HepG2 (cell line): ENCODE measurements at regions not wholly inside any gene's neighbourhood (a gene's known extent, or its start where the extent isn't known, plus 50 kb on each side); places are given as distances from the start of the nearest gene placed in this dataset.

Source experiments
- ATAC-seq: fragments of 200-7000 bp; cut with Tn5 transposase; 3 replicates; pipeline ENCODE4 v1.9.1; 2020; ENCODE audit warnings: mild to moderate bottlenecking, moderate library complexity
- BruUV-seq: library from RNA; stranded (reverse); fragments of 400-500 nt; replicated peaks from 2 replicates; lab custom pipeline; 2021; lab: Mats Ljungman, UMichigan
- CTCF ChIA-PET: fragments of 300-600 bp; formaldehyde crosslinking; extraction: SDS; loops from one replicate; lab custom pipeline; 2021; ENCODE audit warnings: low total read pairs, inconsistent platforms, low intra/inter-chr PET ratio; lab: Yijun Ruan, JAX
- POLR2A ChIA-PET: fragments of 350-600 bp; sonication (Branson Sonifier 250); formaldehyde crosslinking; loops from one replicate; lab custom pipeline; 2020; ENCODE audit warnings: antibody characterized with exemption, inconsistent platforms; lab: Yijun Ruan, JAX
- DNase-seq: peaks from one replicate; pipeline ENCODE4 v3.0.0-alpha.2; 2015; ENCODE audit warnings: low spot score
- FAIRE-seq: peaks from 3 replicates; lab custom pipeline; 2011; peaks lifted over from hg19 to GRCh38; lab: Jason Lieb, UNC
- H2AFZ ChIP-seq: one replicate; pipeline ENCODE4 v1.6.1; 2011; ENCODE audit warnings: low read length, inconsistent platforms
- H3K27ac ChIP-seq: fragments of 300-600 bp; 3 replicates; pipeline ENCODE4 v1.8.0; 2011; ENCODE audit warnings: mixed run types, mild to moderate bottlenecking, mixed read lengths, low read length, inconsistent platforms; ENCODE audit not compliant: insufficient read depth; ENCODE audit errors: extremely low read length
- H3K27me3 ChIP-seq, 2 experiments: fragments of 200-600 bp in 1 of 2; 2 replicates in 1 of 2; 3 replicates in 1 of 2; pipeline versions ENCODE4 v1.6.0 to v1.8.0; 2011; ENCODE audit warnings: low read length in 2 of 2, mild to moderate bottlenecking in 2 of 2, moderate library complexity in 2 of 2, inconsistent platforms in 1 of 2; ENCODE audit not compliant: insufficient read depth in 2 of 2, control insufficient read depth in 1 of 2
- H3K36me3 ChIP-seq, 2 experiments: fragments of 200-600 bp in 1 of 2; replicated peaks in 1 of 2; 2 replicates in 1 of 2; 3 replicates in 1 of 2; pipeline versions ENCODE4 v1.5.1 to v1.8.0; 2011; ENCODE audit warnings: low read length in 2 of 2, inconsistent platforms in 1 of 2; ENCODE audit not compliant: insufficient read depth in 2 of 2, control insufficient read depth in 1 of 2
- H3K4me1 ChIP-seq: 2 replicates; pipeline ENCODE4 v1.5.1; 2012; ENCODE audit warnings: low read length, inconsistent platforms; ENCODE audit not compliant: insufficient read depth
- H3K4me2 ChIP-seq: 2 replicates; pipeline ENCODE4 v1.6.0; 2011; ENCODE audit warnings: low read depth, low read length, inconsistent platforms
- H3K4me3 ChIP-seq, 3 experiments: fragments of 200-600 bp in 1 of 3; sonication (generic), shearing (Covaris generic) in 1 of 3; replicated peaks in 1 of 3; 2 replicates each; pipeline ENCODE4 v1.5.1; 2011 to 2016; ENCODE audit warnings: low read length in 3 of 3, inconsistent platforms in 2 of 3, low read depth in 2 of 3, mild to moderate bottlenecking in 2 of 3, control low read depth in 1 of 3, mixed read lengths in 1 of 3; ENCODE audit not compliant: insufficient read depth in 1 of 3
- H3K79me2 ChIP-seq: one replicate; pipeline ENCODE4 v1.6.1; 2011; ENCODE audit warnings: low read length, inconsistent platforms; ENCODE audit not compliant: insufficient read depth
- H3K9ac ChIP-seq: 2 replicates; pipeline ENCODE4 v1.6.0; 2011; ENCODE audit warnings: mild to moderate bottlenecking, low read depth, low read length, inconsistent platforms; ENCODE audit not compliant: insufficient read depth
- H3K9me3 ChIP-seq: 2 replicates; pipeline ENCODE4 v1.5.1; 2012; ENCODE audit warnings: mild to moderate bottlenecking, low read length
- H4K20me1 ChIP-seq: 2 replicates; pipeline ENCODE4 v1.6.0; 2011; ENCODE audit warnings: inconsistent platforms, mild to moderate bottlenecking, low read length, moderate library complexity; ENCODE audit not compliant: insufficient read depth
- FOXK2 ChIP-seq: fragments of 450-650 bp; IDR thresholded peaks from 2 replicates; pipeline ENCODE4 v1.6.1; 2016
- IKZF4 ChIP-seq: sonication (generic); formaldehyde crosslinking; IDR thresholded peaks from 2 replicates; pipeline ENCODE4 v1.5.1; 2020; ENCODE audit warnings: borderline replicate concordance, mild to moderate bottlenecking, low read depth, missing genetic modification reagents; ENCODE audit errors: not compliant biosample characterization
- MBNL3 ChIP-seq: fragments of 250-450 bp; sonication (Bioruptor Pico); conservative IDR thresholded peaks from 2 replicates; pipeline ENCODE4 v1.8.0; 2022; ENCODE audit warnings: mild to moderate bottlenecking, inconsistent platforms
- MLXIP ChIP-seq: sonication (generic); formaldehyde crosslinking; IDR thresholded peaks from 2 replicates; pipeline ENCODE4 v1.9.0; 2021; ENCODE audit warnings: missing genetic modification reagents, borderline replicate concordance
- NRL ChIP-seq: sonication (generic); formaldehyde crosslinking; IDR thresholded peaks from 2 replicates; pipeline ENCODE4 v1.5.0; 2020; ENCODE audit warnings: missing genetic modification reagents, mild to moderate bottlenecking, moderate library complexity, borderline replicate concordance
- RXRA ChIP-seq: sonication (generic); formaldehyde crosslinking; IDR thresholded peaks from 2 replicates; pipeline ENCODE4 v1.5.1; 2020; ENCODE audit warnings: missing genetic modification reagents
- ZKSCAN5 ChIP-seq: sonication (generic); formaldehyde crosslinking; IDR thresholded peaks from 2 replicates; pipeline ENCODE4 v1.5.1; 2020; ENCODE audit warnings: mild to moderate bottlenecking, missing genetic modification reagents
- ZNF10 ChIP-seq: sonication (generic); formaldehyde crosslinking; IDR thresholded peaks from 2 replicates; pipeline ENCODE4 v1.4.0; 2020; ENCODE audit warnings: mild to moderate bottlenecking, low read depth, missing genetic modification reagents, borderline replicate concordance
- ZNF138 ChIP-seq: sonication (generic); formaldehyde crosslinking; IDR thresholded peaks from 2 replicates; pipeline ENCODE4 v1.5.0; 2020; ENCODE audit warnings: mild to moderate bottlenecking, low read depth, missing genetic modification reagents
- ZNF33B ChIP-seq: sonication (generic); formaldehyde crosslinking; IDR thresholded peaks from 2 replicates; pipeline ENCODE4 v1.5.1; 2020; ENCODE audit warnings: mild to moderate bottlenecking, missing genetic modification reagents
- ZNF615 ChIP-seq: sonication (generic); formaldehyde crosslinking; IDR thresholded peaks from 2 replicates; pipeline ENCODE4 v1.5.0; 2020; ENCODE audit warnings: mild to moderate bottlenecking, missing genetic modification reagents, borderline replicate concordance
- ZNF776 ChIP-seq: sonication (generic); formaldehyde crosslinking; IDR thresholded peaks from 2 replicates; pipeline ENCODE4 v1.4.0; 2020; ENCODE audit warnings: mild to moderate bottlenecking, missing genetic modification reagents
- WGBS: methylation state at CpG from one replicate; pipeline ENCODE4 v1.1.6; 2017; ENCODE audit warnings: low lambda C conversion rate; 5-methylcytosine and 5-hydroxymethylcytosine counted together
- in situ Hi-C: cut with HindIII; loops from 2 replicates; pipeline ENCODE4 v1.10.0; 2017; ENCODE audit warnings: low pct_unique_long_range_greater_than_20kb; ENCODE audit not compliant: extremely low pct_ligation_motif_present
- intact Hi-C: fragments of 100-400 bp; cut with micrococcal nuclease; formaldehyde crosslinking; loops from one replicate; pipeline ENCODE4 v1.10.0; 2022; ENCODE audit not compliant: unreplicated experiment
- TF ChIP-seq, protein P1 (sequence below): sonication (generic); formaldehyde crosslinking; IDR thresholded peaks from 2 replicates; pipeline ENCODE4 v1.4.0; 2020; ENCODE audit warnings: missing genetic modification reagents; ENCODE audit errors: not compliant biosample characterization
- TF ChIP-seq, protein P2 (sequence below): sonication (generic); formaldehyde crosslinking; IDR thresholded peaks from 2 replicates; pipeline ENCODE4 v1.5.1; 2020; ENCODE audit warnings: missing genetic modification reagents, mild to moderate bottlenecking, borderline replicate concordance

- TF ChIP-seq MLXIP (CRISPR knock-in tag) (no peak), MBNL3 (CRISPR knock-in tag) (no peak), ZNF10 (CRISPR knock-in tag) (no peak)
- TF ChIP-seq, protein P1, sequence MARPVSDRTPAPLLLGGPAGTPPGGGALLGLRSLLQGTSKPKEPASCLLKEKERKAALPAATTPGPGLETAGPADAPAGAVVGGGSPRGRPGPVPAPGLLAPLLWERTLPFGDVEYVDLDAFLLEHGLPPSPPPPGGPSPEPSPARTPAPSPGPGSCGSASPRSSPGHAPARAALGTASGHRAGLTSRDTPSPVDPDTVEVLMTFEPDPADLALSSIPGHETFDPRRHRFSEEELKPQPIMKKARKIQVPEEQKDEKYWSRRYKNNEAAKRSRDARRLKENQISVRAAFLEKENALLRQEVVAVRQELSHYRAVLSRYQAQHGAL: no peak
These were observed 267.3 kb downstream of the TTC8 start (continued) for GRCh38 chr14:89091781-89092180.

- intact Hi-C loops: no loop called here
- Histone ChIP-seq H4K20me1 (no peaks in the 10 kb centered on the region), H3K4me2 (no peak overlapping the region), H2AFZ (no peak overlapping the region), H3K9ac (no peak overlapping the region), H3K4me1 (peaks cover 20% of the 10 kb centered on the region), H3K9me3 (no peaks in the 10 kb centered on the region), H3K27ac (no peak overlapping the region), H3K4me3 (no peak overlapping the region), H3K27me3 (peaks cover 0 to 23% of the 10 kb centered on the region in 2 experiments; a peak in 3 of 5 replicates), H3K36me3 (no peaks in the 10 kb centered on the region), H3K79me2 (no peaks in the 10 kb centered on the region)
- POLR2A ChIA-PET: no interaction called here
- no peak for DNase-seq
- in situ Hi-C loops: no loop called here
- BruUV-seq: no TSS peak
- ATAC-seq: no peak
- TF ChIP-seq ZNF615 (CRISPR knock-in tag) (no peak), ZNF138 (no peak), NRL (CRISPR knock-in tag) (no peak), IKZF4 (CRISPR knock-in tag) (no peak), RXRA (no peak), ZKSCAN5 (no peak), FOXK2 (no peak), ZNF33B (CRISPR knock-in tag) (no peak), ZNF776 (CRISPR knock-in tag) (no peak)
- TF ChIP-seq, protein P2, sequence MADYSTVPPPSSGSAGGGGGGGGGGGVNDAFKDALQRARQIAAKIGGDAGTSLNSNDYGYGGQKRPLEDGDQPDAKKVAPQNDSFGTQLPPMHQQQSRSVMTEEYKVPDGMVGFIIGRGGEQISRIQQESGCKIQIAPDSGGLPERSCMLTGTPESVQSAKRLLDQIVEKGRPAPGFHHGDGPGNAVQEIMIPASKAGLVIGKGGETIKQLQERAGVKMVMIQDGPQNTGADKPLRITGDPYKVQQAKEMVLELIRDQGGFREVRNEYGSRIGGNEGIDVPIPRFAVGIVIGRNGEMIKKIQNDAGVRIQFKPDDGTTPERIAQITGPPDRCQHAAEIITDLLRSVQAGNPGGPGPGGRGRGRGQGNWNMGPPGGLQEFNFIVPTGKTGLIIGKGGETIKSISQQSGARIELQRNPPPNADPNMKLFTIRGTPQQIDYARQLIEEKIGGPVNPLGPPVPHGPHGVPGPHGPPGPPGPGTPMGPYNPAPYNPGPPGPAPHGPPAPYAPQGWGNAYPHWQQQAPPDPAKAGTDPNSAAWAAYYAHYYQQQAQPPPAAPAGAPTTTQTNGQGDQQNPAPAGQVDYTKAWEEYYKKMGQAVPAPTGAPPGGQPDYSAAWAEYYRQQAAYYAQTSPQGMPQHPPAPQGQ: no peak
- CTCF ChIA-PET: no interaction called here
- no peak for FAIRE-seq
- WGBS: 20% methylated on average over 3 of the region's 3 CpGs
These were observed 268.8 kb downstream of the TTC8 start for GRCh38 chr14:89093083-89093730.
